ENCODE measurements at regions not wholly inside any gene's neighbourhood (a gene's known extent, or its start where the extent isn't known, plus 50 kb on each side); places are given as distances from the start of the nearest gene placed in this dataset.
"Not testable (repeated sequence)": the region's sequence is repeated elsewhere in the genome, so short reads cannot be mapped to it uniquely, and the experiment has no call there.

DNA sequence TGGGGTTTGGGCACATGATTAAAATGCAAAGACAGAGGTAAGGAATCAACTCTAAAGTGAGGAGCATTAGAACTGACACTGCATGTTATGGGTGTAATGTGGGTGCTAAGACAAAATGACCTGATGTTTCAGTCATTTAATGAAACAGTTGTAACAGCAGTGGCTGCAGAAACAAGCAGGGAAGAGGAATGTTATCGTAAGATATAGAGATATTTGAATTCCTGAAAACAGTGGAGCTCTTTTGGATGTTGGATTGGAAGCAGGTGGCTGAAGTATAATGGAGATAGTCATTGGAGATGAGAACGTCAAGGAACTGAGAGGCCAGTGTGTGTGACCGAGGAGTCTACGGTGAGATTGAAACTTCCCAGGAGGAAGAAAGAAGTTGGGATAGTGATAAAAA is 1065.2 kb downstream of the ZPLD1 start:
- ATAC-seq (ENCODE audit: low FRiP score) (no peak), DNase-seq (ENCODE audit: low spot score) (no peak)
- TF ChIP-seq, protein P1, sequence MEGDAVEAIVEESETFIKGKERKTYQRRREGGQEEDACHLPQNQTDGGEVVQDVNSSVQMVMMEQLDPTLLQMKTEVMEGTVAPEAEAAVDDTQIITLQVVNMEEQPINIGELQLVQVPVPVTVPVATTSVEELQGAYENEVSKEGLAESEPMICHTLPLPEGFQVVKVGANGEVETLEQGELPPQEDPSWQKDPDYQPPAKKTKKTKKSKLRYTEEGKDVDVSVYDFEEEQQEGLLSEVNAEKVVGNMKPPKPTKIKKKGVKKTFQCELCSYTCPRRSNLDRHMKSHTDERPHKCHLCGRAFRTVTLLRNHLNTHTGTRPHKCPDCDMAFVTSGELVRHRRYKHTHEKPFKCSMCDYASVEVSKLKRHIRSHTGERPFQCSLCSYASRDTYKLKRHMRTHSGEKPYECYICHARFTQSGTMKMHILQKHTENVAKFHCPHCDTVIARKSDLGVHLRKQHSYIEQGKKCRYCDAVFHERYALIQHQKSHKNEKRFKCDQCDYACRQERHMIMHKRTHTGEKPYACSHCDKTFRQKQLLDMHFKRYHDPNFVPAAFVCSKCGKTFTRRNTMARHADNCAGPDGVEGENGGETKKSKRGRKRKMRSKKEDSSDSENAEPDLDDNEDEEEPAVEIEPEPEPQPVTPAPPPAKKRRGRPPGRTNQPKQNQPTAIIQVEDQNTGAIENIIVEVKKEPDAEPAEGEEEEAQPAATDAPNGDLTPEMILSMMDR (IDR thresholded peaks at IDR 0.05), result no peak

DNA sequence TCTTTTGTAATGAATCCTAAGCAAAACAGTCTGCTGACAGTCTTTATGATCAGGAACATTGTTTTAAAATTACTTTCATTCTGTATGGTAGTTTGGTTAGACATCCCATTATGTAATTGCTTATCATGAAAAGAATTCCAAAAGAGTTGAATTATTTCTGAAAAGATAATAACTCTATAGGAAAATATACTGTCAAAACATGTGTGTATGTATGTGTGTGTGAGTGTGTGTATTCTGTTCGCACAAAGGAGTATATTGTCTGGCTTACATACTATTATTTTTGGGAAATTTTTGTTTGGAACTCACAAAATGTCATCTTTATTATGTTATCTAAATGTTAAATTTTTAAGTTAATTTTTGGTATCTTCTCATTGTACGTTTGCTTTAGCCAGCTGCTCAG is 1075.9 kb downstream of the ZPLD1 start:
- no peak for DNase-seq (ENCODE audit: low spot score)
- TF ChIP-seq, protein P1 (IDR thresholded peaks at IDR 0.05), result no peak
- no peak for ATAC-seq (ENCODE audit: low FRiP score)

DNA sequence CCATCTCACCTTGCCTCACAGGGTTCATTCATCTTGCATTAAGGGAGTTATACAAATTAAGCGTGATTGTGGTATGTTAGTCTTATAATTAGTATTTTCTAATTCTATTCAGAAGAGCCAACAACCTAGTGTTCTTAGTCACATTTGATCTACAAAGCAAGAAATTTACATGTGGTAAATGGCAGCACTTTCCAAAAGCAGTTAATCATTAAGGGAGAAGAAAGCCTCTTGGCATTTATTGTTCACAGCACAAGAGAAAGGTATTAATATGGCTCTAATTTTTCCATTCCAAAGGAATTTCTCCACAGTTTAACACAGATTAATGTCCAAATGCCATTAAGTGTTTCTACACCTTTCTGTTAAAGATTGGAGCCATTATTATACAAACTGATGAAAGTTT is 1077.1 kb downstream of the ZPLD1 start:
- TF ChIP-seq, protein P1 (IDR thresholded peaks at IDR 0.05), result no peak
- DNase-seq (ENCODE audit: low spot score) (no peak), ATAC-seq (ENCODE audit: low FRiP score) (no peak)

DNA sequence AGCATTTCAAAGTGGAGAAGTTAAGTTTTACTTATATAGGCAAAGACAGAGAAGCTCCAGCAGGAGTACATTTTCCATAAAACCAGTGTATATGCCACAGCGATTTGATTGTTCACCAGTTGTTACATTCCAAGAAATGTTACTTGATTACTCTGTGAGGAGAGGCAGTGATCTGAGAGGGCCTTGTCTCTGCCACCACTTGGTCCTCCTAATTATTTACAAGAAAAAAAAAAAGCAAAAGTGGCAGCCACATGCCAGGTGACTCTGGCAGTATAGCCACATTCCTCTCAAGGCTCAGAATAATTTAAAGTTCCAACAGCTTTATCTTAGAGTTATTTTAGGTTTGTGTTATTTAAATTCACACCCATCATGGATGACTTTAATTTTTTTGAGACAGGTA is 1077.8 kb downstream of the ZPLD1 start:
- TF ChIP-seq, protein P1 (IDR thresholded peaks at IDR 0.05), result no peak
- no peak for ATAC-seq (ENCODE audit: low FRiP score)
- no peak for DNase-seq (ENCODE audit: low spot score)

DNA sequence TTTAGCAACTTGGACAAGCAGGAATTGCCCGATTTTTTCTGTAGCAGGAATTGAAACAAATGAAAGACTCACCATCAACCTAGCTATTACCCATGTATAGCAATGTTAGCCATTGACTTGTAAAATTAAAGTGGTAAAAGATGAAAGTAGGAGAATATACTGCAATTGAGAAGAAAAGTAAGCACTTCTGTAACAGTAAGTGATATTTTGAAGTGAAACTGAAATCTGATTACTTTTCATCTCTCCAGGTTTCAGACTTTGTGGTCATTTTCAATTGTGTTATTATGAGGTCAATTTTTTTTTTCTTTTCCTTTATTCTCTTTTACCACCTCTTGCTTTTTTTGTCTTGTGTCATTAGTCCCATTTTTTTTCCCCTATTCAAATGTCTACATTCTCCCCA is 1078.2 kb downstream of the ZPLD1 start:
- no peak for DNase-seq (ENCODE audit: low spot score)
- ATAC-seq (ENCODE audit: low FRiP score), result no peak
- TF ChIP-seq, protein P1 (IDR thresholded peaks at IDR 0.05), result no peak

DNA sequence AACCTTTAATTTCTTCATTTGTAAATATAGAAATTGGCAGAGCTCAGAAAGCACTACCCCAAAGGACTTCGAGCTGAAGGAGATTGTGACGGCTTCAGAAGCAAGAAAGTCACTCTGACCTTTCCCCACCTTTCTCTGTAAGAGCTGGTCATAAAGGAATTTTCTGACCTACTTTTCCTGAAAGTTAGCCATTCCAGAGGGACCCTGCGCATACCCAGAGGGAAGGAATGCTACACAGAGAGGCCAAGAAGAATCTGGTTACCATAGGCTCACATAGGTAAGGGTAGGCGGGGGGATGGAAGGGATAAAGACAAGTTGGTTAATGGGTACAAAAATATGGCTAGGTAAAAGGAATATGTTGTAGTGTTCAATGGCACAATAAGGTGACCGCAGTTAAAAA is 1080.3 kb downstream of the ZPLD1 start:
- TF ChIP-seq, protein P1 (IDR thresholded peaks at IDR 0.05), result no peak
- ATAC-seq (ENCODE audit: low FRiP score), result no peak
- no peak for DNase-seq (ENCODE audit: low spot score)

DNA sequence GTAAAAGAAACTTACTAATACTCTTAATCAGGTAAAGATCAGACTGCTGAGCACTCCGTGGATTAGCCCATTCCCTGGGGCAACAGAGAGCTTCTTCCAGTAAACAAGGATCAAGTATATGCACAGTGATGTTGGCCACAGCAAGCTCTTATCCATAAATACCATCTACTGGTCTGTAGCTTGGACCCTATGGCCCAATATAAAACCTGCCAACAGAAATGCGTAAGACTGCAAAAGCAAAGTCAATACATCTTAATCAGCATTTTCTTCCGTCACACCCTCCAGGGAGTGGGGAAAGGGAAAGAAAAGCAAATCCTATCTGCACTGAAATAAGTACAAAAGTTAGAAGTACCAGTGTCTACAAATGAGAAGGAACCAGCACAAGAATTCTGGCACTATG is 1082.1 kb downstream of the ZPLD1 start:
- DNase-seq (ENCODE audit: low spot score), result no peak
- ATAC-seq (ENCODE audit: low FRiP score), result no peak
- TF ChIP-seq, protein P1 (IDR thresholded peaks at IDR 0.05), result no peak

DNA sequence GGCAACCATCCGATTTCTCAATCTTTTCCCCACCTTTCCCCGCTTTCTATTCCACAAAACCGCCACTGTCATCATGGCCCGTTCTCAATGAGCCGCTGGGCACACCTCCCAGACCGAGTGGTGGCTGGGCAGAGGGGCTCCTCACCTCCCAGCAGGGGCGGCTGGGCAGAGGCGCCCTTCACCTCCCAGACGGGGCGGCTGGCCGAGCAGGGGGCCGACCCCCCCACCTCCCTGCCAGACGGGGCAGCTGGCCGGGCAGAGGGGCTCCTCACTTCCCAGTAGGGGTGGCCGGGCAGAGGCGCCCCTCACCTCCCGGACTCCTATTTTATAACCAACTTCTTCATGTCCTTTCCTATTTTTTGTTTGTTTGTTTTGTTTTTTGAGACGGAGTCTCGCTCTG is 1096.5 kb downstream of the ZPLD1 start:
- DNase-seq (ENCODE audit: low spot score); ATAC-seq (ENCODE audit: low FRiP score): not testable (repeated sequence)
